H9 (cell line): ENCODE measurements at regions not wholly inside any gene's neighbourhood (a gene's known extent, or its start where the extent isn't known, plus 50 kb on each side); places are given as distances from the start of the nearest gene placed in this dataset.

Experiments used
- DNase-seq: peaks from one replicate; pipeline ENCODE4 v3.0.0-alpha.2; 2017
- H2AFZ ChIP-seq: one replicate; pipeline ENCODE4 v1.6.1; 2013; ENCODE audit warnings: mild to moderate bottlenecking, low read length, control low read depth, moderate library complexity
- H2AK5ac ChIP-seq: 2 replicates; pipeline ENCODE4 v1.6.1; 2013; ENCODE audit warnings: low read length, control low read depth, mixed read lengths; ENCODE audit not compliant: insufficient read length
- H2BK120ac ChIP-seq: one replicate; pipeline ENCODE4 v1.6.1; 2013; ENCODE audit warnings: low read depth, mild to moderate bottlenecking, low read length, control low read depth, inconsistent platforms; ENCODE audit not compliant: poor library complexity, severe bottlenecking
- H2BK12ac ChIP-seq: 2 replicates; pipeline ENCODE4 v1.6.1; 2013; ENCODE audit warnings: low read length, control low read depth, mixed read lengths, low read depth; ENCODE audit not compliant: insufficient read length
- H2BK15ac ChIP-seq: 2 replicates; pipeline ENCODE4 v1.6.1; 2013; ENCODE audit warnings: low read depth, low read length, control low read depth
- H2BK20ac ChIP-seq: one replicate; pipeline ENCODE4 v1.6.1; 2013; ENCODE audit warnings: low read depth, mild to moderate bottlenecking, low read length, control low read depth, inconsistent platforms; ENCODE audit not compliant: poor library complexity, severe bottlenecking
- H2BK5ac ChIP-seq: 2 replicates; pipeline ENCODE4 v1.6.1; 2013; ENCODE audit warnings: low read length, control low read depth, mixed read lengths; ENCODE audit not compliant: insufficient read length
- H3K14ac ChIP-seq: 2 replicates; pipeline ENCODE4 v1.6.1; 2013; ENCODE audit warnings: low read length, control low read depth; ENCODE audit not compliant: insufficient read depth
- H3K18ac ChIP-seq: 2 replicates; pipeline ENCODE4 v1.6.1; 2013; ENCODE audit warnings: low read depth, mild to moderate bottlenecking, mixed read lengths, low read length, control low read depth; ENCODE audit not compliant: insufficient read length
- H3K23ac ChIP-seq: 2 replicates; pipeline ENCODE4 v1.6.1; 2013; ENCODE audit warnings: low read length, control low read depth, mixed read lengths, low read depth; ENCODE audit not compliant: insufficient read length
- H3K23me2 ChIP-seq: 2 replicates; pipeline ENCODE4 v1.6.1; 2013; ENCODE audit warnings: low read depth, mild to moderate bottlenecking, mixed read lengths, low read length, control low read depth; ENCODE audit not compliant: insufficient read length, poor library complexity, severe bottlenecking
- H3K27ac ChIP-seq: 2 replicates; pipeline ENCODE4 v1.5.1; 2013; ENCODE audit warnings: low read length, control low read depth, mixed read lengths, low read depth; ENCODE audit not compliant: insufficient read length
- H3K27me3 ChIP-seq: 2 replicates; pipeline ENCODE4 v1.6.1; 2013; ENCODE audit warnings: low read length, control low read depth, inconsistent platforms; ENCODE audit not compliant: insufficient read depth
- H3K4ac ChIP-seq: 2 replicates; pipeline ENCODE4 v1.6.1; 2013; ENCODE audit warnings: low read depth, mild to moderate bottlenecking, control low read depth, inconsistent platforms, low read length, moderate library complexity
- H3K4me1 ChIP-seq: 2 replicates; pipeline ENCODE4 v1.6.1; 2013; ENCODE audit warnings: low read length, control low read depth, inconsistent platforms; ENCODE audit not compliant: insufficient read depth
- H3K4me2 ChIP-seq: 2 replicates; pipeline ENCODE4 v1.6.1; 2013; ENCODE audit warnings: low read length, control low read depth, mixed read lengths; ENCODE audit not compliant: insufficient read length, insufficient read depth
- H3K56ac ChIP-seq: 2 replicates; pipeline ENCODE4 v1.6.1; 2013; ENCODE audit warnings: low read depth, mild to moderate bottlenecking, mixed read lengths, low read length, control low read depth; ENCODE audit not compliant: insufficient read length
- H3K79me1 ChIP-seq: 2 replicates; pipeline ENCODE4 v1.6.1; 2013; ENCODE audit warnings: low read depth, mild to moderate bottlenecking, moderate library complexity, low read length, control low read depth, inconsistent platforms; ENCODE audit not compliant: insufficient read depth, poor library complexity, severe bottlenecking
- H3K79me2 ChIP-seq: 2 replicates; pipeline ENCODE4 v1.6.1; 2013; ENCODE audit warnings: low read length, control low read depth, inconsistent platforms; ENCODE audit not compliant: insufficient read depth
- H3K9ac ChIP-seq: 2 replicates; pipeline ENCODE4 v1.6.1; 2013; ENCODE audit warnings: low read length, control low read depth, mixed read lengths; ENCODE audit not compliant: insufficient read length; ENCODE audit errors: extremely low read depth
- H3K9me3 ChIP-seq: one replicate; pipeline ENCODE4 v1.6.1; 2013; ENCODE audit warnings: low read depth, low read length, inconsistent platforms; ENCODE audit not compliant: control insufficient read depth
- H3T11ph ChIP-seq: one replicate; pipeline ENCODE4 v1.6.1; 2013; ENCODE audit warnings: mild to moderate bottlenecking, low read length, control low read depth, inconsistent platforms
- H4K20me1 ChIP-seq: one replicate; pipeline ENCODE4 v1.6.1; 2013; ENCODE audit not compliant: control insufficient read depth, insufficient read length, insufficient read depth
- H4K5ac ChIP-seq: 2 replicates; pipeline ENCODE4 v1.6.1; 2013; ENCODE audit warnings: low read depth, mild to moderate bottlenecking, mixed read lengths, low read length, control low read depth; ENCODE audit not compliant: insufficient read length
- H4K8ac ChIP-seq: replicated peaks from 2 replicates; pipeline ENCODE4 v1.6.1; 2013; ENCODE audit warnings: low read length, control low read depth, mixed read lengths, low read depth; ENCODE audit not compliant: insufficient read length
- H4K91ac ChIP-seq: 2 replicates; pipeline ENCODE4 v1.6.1; 2013; ENCODE audit warnings: low read depth, mild to moderate bottlenecking, moderate library complexity, mixed read lengths, low read length, control low read depth; ENCODE audit not compliant: insufficient read length
- H3K27ac Mint-ChIP-seq, 3 experiments: 2 replicates in 2 of 3; 3 replicates in 1 of 3; pipeline ENCODE4 v1.8.0; 2020 to 2021; ENCODE audit warnings: mixed read lengths in 3 of 3, mild to moderate bottlenecking in 1 of 3, moderate library complexity in 1 of 3
- H3K27me3 Mint-ChIP-seq: 2 replicates; pipeline ENCODE4 v1.8.0; 2021; ENCODE audit warnings: low read depth, mild to moderate bottlenecking, moderate library complexity, mixed read lengths
- H3K36me3 Mint-ChIP-seq, 3 experiments: 2 replicates in 2 of 3; 3 replicates in 1 of 3; pipeline ENCODE4 v1.8.0; 2020 to 2021; ENCODE audit warnings: low read depth in 3 of 3, mixed read lengths in 3 of 3; ENCODE audit not compliant: insufficient read depth in 1 of 3
- H3K4me1 Mint-ChIP-seq, 2 experiments: 2 replicates each; pipeline ENCODE4 v1.8.0; 2020; ENCODE audit warnings: mixed read lengths in 2 of 2
- H3K4me3 Mint-ChIP-seq, 2 experiments: 2 replicates in 1 of 2; 3 replicates in 1 of 2; pipeline ENCODE4 v1.8.0; 2020 to 2021; ENCODE audit warnings: mild to moderate bottlenecking in 2 of 2, mixed read lengths in 2 of 2, moderate library complexity in 1 of 2
- H3K9me3 Mint-ChIP-seq, 2 experiments: 2 replicates in 1 of 2; 3 replicates in 1 of 2; pipeline ENCODE4 v1.8.0; 2020; ENCODE audit warnings: mild to moderate bottlenecking in 2 of 2, mixed read lengths in 2 of 2, moderate library complexity in 1 of 2
- CTCF ChIP-seq: fragments of 200-600 bp; sonication (generic); conservative IDR thresholded peaks from 3 replicates; pipeline ENCODE4 v1.8.0; 2021; ENCODE audit warnings: antibody characterized with exemption, mild to moderate bottlenecking
- WGBS: extraction: QIAGEN DNeasy Blood & Tissue Kit; methylation state at CpG from one replicate; pipeline ENCODE4 v1.1.7; 2013; ENCODE audit warnings: missing lambda C conversion rate, low lambda C conversion rate, mixed read lengths; ENCODE audit not compliant: insufficient read length; ENCODE audit errors: extremely low coverage; 5-methylcytosine and 5-hydroxymethylcytosine counted together

GRCh38 chr14:37946819-37947218, 260.9 kb upstream of the SSTR1 start:
- Histone ChIP-seq H4K8ac (no peak overlapping the region), H3T11ph (no peak overlapping the region), H2BK5ac (no peak overlapping the region), H3K56ac (no peak overlapping the region), H2BK120ac (no peak overlapping the region), H3K27me3 (no peaks in the 10 kb centered on the region), H3K79me1 (no peaks in the 10 kb centered on the region), H2AK5ac (no peak overlapping the region), H3K23me2 (no peaks in the 10 kb centered on the region), H4K5ac (no peak overlapping the region), H3K9ac (no peak overlapping the region), H3K4me1 (no peaks in the 10 kb centered on the region), H3K14ac (no peak overlapping the region), H2AFZ (no peak overlapping the region), H2BK15ac (no peak overlapping the region), H3K79me2 (no peaks in the 10 kb centered on the region), H3K4me2 (no peak overlapping the region), H2BK12ac (no peak overlapping the region), H3K27ac (no peak overlapping the region), H3K9me3 (no peaks in the 10 kb centered on the region), H2BK20ac (no peak overlapping the region), H4K91ac (no peak overlapping the region), H3K23ac (no peak overlapping the region), H3K4ac (no peak overlapping the region), H4K20me1 (no peaks in the 10 kb centered on the region), H3K18ac (no peak overlapping the region)
- no peak for TF ChIP-seq CTCF
- Mint-ChIP-seq H3K9me3 (peaks cover 39 to 62% of the 10 kb centered on the region in 2 experiments), H3K4me3 (no peak overlapping the region; a peak in 1 of 5 replicates), H3K27ac (no peak overlapping the region), H3K27me3 (peaks cover 4% of the 10 kb centered on the region), H3K4me1 (no peaks in the 10 kb centered on the region), H3K36me3 (peaks cover 18 to 42% (median 31%) of the 10 kb centered on the region in 3 experiments)
- no CpG with 5 or more reads among the region's 1 CpG for WGBS
- no peak for DNase-seq
